ENCODE measurements at regions not wholly inside any gene's neighbourhood (a gene's known extent, or its start where the extent isn't known, plus 50 kb on each side); places are given as distances from the start of the nearest gene placed in this dataset.

- Histone ChIP-seq H3K9ac (no peak overlapping the region), H3K27ac (no peak overlapping the region), H3K79me2 (no peaks in the 10 kb centered on the region), H3K36me3 (ENCODE audit: control insufficient read depth, insufficient read depth, low read length) (no peaks in the 10 kb centered on the region), H3K4me3 (ENCODE audit: low read depth, low read length) (no peak overlapping the region), H3K4me1 (no peaks in the 10 kb centered on the region), H3K27me3 (ENCODE audit: control insufficient read depth, insufficient read depth, low read length) (no peaks in the 10 kb centered on the region), H3K4me2 (ENCODE audit: low read length) (no peak overlapping the region), H2AFZ (no peak overlapping the region), H3K9me3 (ENCODE audit: control insufficient read depth, low read length) (no peaks in the 10 kb centered on the region)
- TF ChIP-seq CTCF (IDR thresholded peaks at IDR 0.05): no peak
These were observed 67.2 kb downstream of the SPATA19 start for GRCh38 chr11:133778161-133778560.

DNA sequence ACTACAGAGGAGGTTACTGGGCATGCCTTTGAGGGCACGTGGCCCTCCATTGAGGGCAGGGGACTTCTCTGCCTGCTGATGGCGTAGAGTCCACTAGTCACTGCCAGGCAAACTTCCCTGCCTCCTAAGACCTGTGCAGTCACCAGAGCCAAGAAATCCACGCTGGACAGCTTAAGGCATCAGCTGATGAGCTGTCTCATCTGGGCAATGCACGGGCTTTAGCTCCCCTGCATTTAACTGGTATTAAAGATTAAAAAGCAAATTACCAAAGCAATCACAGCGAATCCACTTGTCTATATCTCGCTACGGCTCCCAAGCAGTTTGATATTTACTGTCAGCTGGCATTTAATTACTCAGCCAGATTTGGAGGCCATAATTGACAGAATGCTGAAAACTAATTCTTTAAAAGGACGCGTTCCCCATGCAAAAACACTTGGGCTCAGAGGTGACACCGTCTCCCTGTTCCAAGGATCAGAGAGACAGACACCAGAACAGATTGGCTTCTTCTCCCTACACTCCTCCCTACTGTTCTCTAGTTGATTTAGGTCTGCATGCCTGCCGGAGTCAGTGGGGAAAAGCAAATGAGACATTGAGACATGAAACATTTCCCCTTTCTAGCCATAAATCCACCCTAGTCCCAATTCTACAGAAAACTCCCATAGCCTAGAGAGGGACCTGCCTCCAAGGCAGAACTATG lies 68.5 kb downstream of the SPATA19 start:
- Histone ChIP-seq H2AFZ (no peak overlapping the region), H3K4me3 (ENCODE audit: low read depth, low read length) (no peak overlapping the region), H3K79me2 (no peaks in the 10 kb centered on the region), H3K9me3 (ENCODE audit: control insufficient read depth, low read length) (no peaks in the 10 kb centered on the region), H3K27me3 (ENCODE audit: control insufficient read depth, insufficient read depth, low read length) (no peaks in the 10 kb centered on the region), H3K9ac (no peak overlapping the region), H3K4me2 (ENCODE audit: low read length) (no peak overlapping the region), H3K4me1 (no peaks in the 10 kb centered on the region), H3K36me3 (ENCODE audit: control insufficient read depth, insufficient read depth, low read length) (no peaks in the 10 kb centered on the region), H3K27ac (no peak overlapping the region)
- no peak for TF ChIP-seq CTCF (IDR thresholded peaks at IDR 0.05)

DNA sequence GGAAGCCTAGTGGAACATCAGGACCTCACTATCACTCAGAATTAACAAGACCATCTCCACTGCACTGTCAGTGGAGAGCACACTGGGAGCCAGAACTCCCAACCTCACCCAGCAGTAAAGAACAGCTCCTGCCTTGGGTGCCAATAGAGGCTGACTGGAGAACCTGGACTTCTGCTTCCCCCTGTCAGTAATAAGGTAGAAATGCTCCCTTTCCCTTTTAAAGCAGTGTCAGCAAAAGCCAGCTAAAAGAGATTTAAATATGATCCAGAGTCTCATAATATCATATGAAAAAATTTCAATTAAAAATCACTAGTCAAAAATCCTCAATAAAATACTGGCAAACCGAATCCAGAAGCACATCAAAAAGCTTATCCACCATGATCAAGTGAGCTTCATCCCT lies 82.8 kb downstream of the SPATA19 start:
- no peaks in the 10 kb centered on the region for H3K4me1 ChIP-seq
- H3K4me2 ChIP-seq (ENCODE audit: low read length): no peak overlapping the region
- H3K27me3 ChIP-seq (ENCODE audit: control insufficient read depth, insufficient read depth, low read length): no peaks in the 10 kb centered on the region
- no peak overlapping the region for H3K4me3 ChIP-seq (ENCODE audit: low read depth, low read length)
- H3K9me3 ChIP-seq (ENCODE audit: control insufficient read depth, low read length): no peaks in the 10 kb centered on the region
- no peak overlapping the region for H3K27ac ChIP-seq
- H3K36me3 ChIP-seq (ENCODE audit: control insufficient read depth, insufficient read depth, low read length): no peaks in the 10 kb centered on the region
- no peak overlapping the region for H2AFZ ChIP-seq
- H3K79me2 ChIP-seq: no peaks in the 10 kb centered on the region
- TF ChIP-seq CTCF (IDR thresholded peaks at IDR 0.05): no peak
- H3K9ac ChIP-seq: no peak overlapping the region

- Histone ChIP-seq H3K4me3 (ENCODE audit: low read depth, low read length) (no peak overlapping the region), H3K9ac (no peak overlapping the region), H3K27ac (no peak overlapping the region), H3K9me3 (ENCODE audit: control insufficient read depth, low read length) (no peaks in the 10 kb centered on the region), H3K4me2 (ENCODE audit: low read length) (no peak overlapping the region), H2AFZ (no peak overlapping the region), H3K4me1 (no peaks in the 10 kb centered on the region), H3K27me3 (ENCODE audit: control insufficient read depth, insufficient read depth, low read length) (no peaks in the 10 kb centered on the region), H3K36me3 (ENCODE audit: control insufficient read depth, insufficient read depth, low read length) (no peaks in the 10 kb centered on the region), H3K79me2 (no peaks in the 10 kb centered on the region)
- TF ChIP-seq CTCF (IDR thresholded peaks at IDR 0.05): no peak
These were observed 92.2 kb downstream of the SPATA19 start for GRCh38 chr11:133753150-133753549.

- no peak overlapping the region for H3K9ac ChIP-seq
- no peak overlapping the region for H3K4me2 ChIP-seq (ENCODE audit: low read length)
- H3K4me1 ChIP-seq: no peaks in the 10 kb centered on the region
- H3K79me2 ChIP-seq: no peaks in the 10 kb centered on the region
- no peaks in the 10 kb centered on the region for H3K36me3 ChIP-seq (ENCODE audit: control insufficient read depth, insufficient read depth, low read length)
- TF ChIP-seq CTCF (IDR thresholded peaks at IDR 0.05): no peak
- no peak overlapping the region for H2AFZ ChIP-seq
- H3K27me3 ChIP-seq (ENCODE audit: control insufficient read depth, insufficient read depth, low read length): no peaks in the 10 kb centered on the region
- no peak overlapping the region for H3K4me3 ChIP-seq (ENCODE audit: low read depth, low read length)
- no peak overlapping the region for H3K27ac ChIP-seq
- H3K9me3 ChIP-seq (ENCODE audit: control insufficient read depth, low read length): no peaks in the 10 kb centered on the region
These were observed 95.5 kb downstream of the SPATA19 start for GRCh38 chr11:133749841-133750240.

All from parathyroid adenoma (tissue), 2 donors.